ENCODE measurements at regions not wholly inside any gene's neighbourhood (a gene's known extent, or its start where the extent isn't known, plus 50 kb on each side); places are given as distances from the start of the nearest gene placed in this dataset.

GRCh38 chr16:59478838-59479237 lies 744.7 kb upstream of the GOT2 start:
- TF ChIP-seq CTCF (IDR thresholded peaks at IDR 0.05) (no peak), POLR2A (IDR thresholded peaks at IDR 0.05) (no peak), EP300 (IDR thresholded peaks at IDR 0.05) (no peak)

All from ovary (tissue), 3 donors.